ENCODE measurements at regions not wholly inside any gene's neighbourhood (a gene's known extent, or its start where the extent isn't known, plus 50 kb on each side); places are given as distances from the start of the nearest gene placed in this dataset.

- TF ChIP-seq, protein P1, sequence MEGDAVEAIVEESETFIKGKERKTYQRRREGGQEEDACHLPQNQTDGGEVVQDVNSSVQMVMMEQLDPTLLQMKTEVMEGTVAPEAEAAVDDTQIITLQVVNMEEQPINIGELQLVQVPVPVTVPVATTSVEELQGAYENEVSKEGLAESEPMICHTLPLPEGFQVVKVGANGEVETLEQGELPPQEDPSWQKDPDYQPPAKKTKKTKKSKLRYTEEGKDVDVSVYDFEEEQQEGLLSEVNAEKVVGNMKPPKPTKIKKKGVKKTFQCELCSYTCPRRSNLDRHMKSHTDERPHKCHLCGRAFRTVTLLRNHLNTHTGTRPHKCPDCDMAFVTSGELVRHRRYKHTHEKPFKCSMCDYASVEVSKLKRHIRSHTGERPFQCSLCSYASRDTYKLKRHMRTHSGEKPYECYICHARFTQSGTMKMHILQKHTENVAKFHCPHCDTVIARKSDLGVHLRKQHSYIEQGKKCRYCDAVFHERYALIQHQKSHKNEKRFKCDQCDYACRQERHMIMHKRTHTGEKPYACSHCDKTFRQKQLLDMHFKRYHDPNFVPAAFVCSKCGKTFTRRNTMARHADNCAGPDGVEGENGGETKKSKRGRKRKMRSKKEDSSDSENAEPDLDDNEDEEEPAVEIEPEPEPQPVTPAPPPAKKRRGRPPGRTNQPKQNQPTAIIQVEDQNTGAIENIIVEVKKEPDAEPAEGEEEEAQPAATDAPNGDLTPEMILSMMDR (conservative IDR thresholded peaks at IDR 0.05) = no peak
- no peak for TF ChIP-seq EZH2 (IDR thresholded peaks at IDR 0.05; ENCODE audit: low read depth)
Measured at GRCh38 chr15:62940755-62941361, 101.7 kb upstream of the TPM1 start.
